Neuron (in vitro differentiated cells): ENCODE measurements at regions not wholly inside any gene's neighbourhood (a gene's known extent, or its start where the extent isn't known, plus 50 kb on each side); places are given as distances from the start of the nearest gene placed in this dataset.

ENCODE experiments used
- H2AFZ ChIP-seq: one replicate; pipeline ENCODE4 v1.6.1; 2013; ENCODE audit warnings: low read depth, mild to moderate bottlenecking, inconsistent platforms, low read length, moderate library complexity
- H3K27me3 ChIP-seq: one replicate; pipeline ENCODE4 v1.6.1; 2013; ENCODE audit warnings: low read length; ENCODE audit not compliant: insufficient read depth
- H3K36me3 ChIP-seq: one replicate; pipeline ENCODE4 v1.6.1; 2013; ENCODE audit warnings: low read length; ENCODE audit not compliant: insufficient read depth
- H3K4me1 ChIP-seq: one replicate; pipeline ENCODE4 v1.6.1; 2013; ENCODE audit warnings: low read length; ENCODE audit not compliant: insufficient read depth
- H3K4me3 ChIP-seq: 2 replicates; pipeline ENCODE4 v1.5.1; 2013; ENCODE audit warnings: mild to moderate bottlenecking, low read length, moderate library complexity
- H3K9me3 ChIP-seq: one replicate; pipeline ENCODE4 v1.6.1; 2013; ENCODE audit warnings: low read length

DNA sequence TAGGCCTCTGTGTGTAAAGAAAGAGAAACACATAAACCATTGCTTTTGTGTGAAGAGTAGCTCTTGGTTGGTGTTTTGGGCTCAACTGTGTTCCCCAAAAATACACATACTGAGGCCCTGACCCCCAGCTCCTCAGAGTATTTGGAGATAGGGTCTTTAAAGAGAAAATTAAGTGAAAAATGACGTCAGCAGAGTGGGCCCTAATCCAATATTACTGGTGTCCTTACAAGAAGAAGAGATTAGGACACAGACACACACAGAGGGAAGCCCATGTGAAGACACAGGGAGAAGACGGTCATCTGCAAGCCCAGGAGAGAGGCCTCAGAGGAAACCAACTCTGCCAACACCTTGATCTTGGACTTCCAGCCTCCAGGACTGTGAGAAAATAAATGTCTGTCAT, 76.9 kb upstream of the PGBD5 start:
- H3K4me3 ChIP-seq: no peak overlapping the region
- peaks cover 23% of the 10 kb centered on the region for H3K4me1 ChIP-seq
- no peaks in the 10 kb centered on the region for H3K27me3 ChIP-seq
- peaks cover 10% of the 10 kb centered on the region for H3K9me3 ChIP-seq
- no peaks in the 10 kb centered on the region for H3K36me3 ChIP-seq
- H2AFZ ChIP-seq: no peak overlapping the region

DNA sequence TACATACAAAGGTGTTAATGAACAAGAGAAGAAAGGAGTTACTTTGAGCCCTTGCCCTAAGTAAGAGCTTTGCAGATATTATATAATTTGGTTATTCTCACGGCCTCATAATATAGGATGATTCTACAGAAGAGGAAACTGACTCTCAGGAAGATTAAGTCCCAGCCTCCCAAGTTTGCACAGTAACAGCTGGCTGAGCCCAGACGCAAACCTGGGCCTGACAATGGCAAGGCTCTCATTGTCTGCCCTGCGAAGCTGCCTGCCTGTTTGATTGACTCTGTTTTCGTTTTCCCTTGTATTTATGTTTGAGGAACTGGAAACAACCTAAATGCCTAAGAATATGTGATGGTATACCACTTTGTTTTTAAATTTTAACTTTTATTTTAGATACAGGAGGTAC, 76.2 kb upstream of the PGBD5 start:
- no peaks in the 10 kb centered on the region for H3K36me3 ChIP-seq
- peaks cover 10% of the 10 kb centered on the region for H3K9me3 ChIP-seq
- peaks cover 19% of the 10 kb centered on the region for H3K4me1 ChIP-seq
- H3K4me3 ChIP-seq: no peak overlapping the region
- no peak overlapping the region for H2AFZ ChIP-seq
- H3K27me3 ChIP-seq: no peaks in the 10 kb centered on the region

DNA sequence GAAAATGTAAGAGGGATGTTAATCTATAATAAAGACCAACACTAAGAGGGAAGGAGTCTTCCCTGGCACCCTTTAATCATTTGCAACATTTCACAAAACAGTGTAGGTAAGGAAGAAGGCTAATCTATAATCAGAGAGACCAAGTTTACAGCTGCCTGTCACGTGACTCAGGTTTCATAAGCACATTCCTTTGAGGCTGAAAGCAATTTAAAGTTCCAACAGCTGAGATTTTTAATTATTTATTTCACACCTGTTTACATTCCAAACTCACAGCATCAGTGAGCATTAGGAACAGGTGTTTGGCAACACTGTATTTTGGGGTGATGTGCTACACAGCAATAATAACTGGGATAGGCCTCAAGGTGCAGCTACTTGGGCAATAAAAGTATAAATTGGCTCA, 75.7 kb upstream of the PGBD5 start:
- H2AFZ ChIP-seq: no peak overlapping the region
- peaks cover 19% of the 10 kb centered on the region for H3K4me1 ChIP-seq
- H3K27me3 ChIP-seq: no peaks in the 10 kb centered on the region
- H3K4me3 ChIP-seq: no peak overlapping the region
- H3K9me3 ChIP-seq: peaks cover 10% of the 10 kb centered on the region
- H3K36me3 ChIP-seq: no peaks in the 10 kb centered on the region

DNA sequence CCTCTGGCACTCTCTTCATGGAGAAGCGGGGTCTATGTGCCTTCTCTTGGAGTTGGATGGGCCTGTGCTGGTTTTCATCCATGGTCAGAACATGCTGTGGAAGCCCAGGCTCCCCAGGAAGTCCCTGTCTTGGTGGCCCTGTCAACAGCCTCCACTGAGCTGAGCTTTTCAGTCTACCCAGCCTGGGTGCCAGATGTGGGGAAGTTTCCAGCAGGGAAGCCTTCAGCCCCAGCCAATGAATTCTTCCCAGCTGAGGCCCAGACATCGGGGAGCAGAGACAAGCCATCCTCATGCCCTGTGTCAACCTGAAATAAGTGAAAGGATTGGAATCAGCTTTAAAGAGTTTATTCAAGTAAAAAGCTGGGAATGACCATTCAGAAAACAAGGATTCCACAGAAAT, 75.1 kb upstream of the PGBD5 start:
- Histone ChIP-seq H2AFZ (no peak overlapping the region), H3K4me1 (peaks cover 19% of the 10 kb centered on the region), H3K4me3 (no peak overlapping the region), H3K27me3 (no peaks in the 10 kb centered on the region), H3K9me3 (peaks cover 10% of the 10 kb centered on the region), H3K36me3 (no peaks in the 10 kb centered on the region)

DNA sequence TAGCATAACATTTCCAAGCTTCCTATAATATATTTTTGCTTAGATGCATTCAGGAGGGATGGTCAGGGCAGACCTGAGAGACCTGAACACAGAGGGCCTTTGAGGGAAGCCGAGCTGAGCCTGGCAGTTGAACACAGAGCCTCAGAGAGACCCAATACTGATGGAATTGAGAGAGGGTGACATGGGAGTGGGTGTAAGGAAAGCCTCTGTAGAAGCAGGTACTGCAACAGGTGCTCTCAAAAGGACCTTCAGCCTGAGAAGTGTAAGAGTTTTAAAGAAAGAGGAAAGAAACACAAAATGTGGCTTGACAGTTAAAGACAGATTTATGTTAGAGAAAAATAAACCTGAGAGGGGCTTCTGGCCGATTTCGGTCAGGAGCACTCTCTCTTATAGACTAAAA, 73.9 kb upstream of the PGBD5 start:
- no peak overlapping the region for H2AFZ ChIP-seq
- peaks cover 10% of the 10 kb centered on the region for H3K9me3 ChIP-seq
- H3K27me3 ChIP-seq: peaks cover 4% of the 10 kb centered on the region
- peaks cover 12% of the 10 kb centered on the region for H3K4me1 ChIP-seq
- H3K36me3 ChIP-seq: no peaks in the 10 kb centered on the region
- no peak overlapping the region for H3K4me3 ChIP-seq

DNA sequence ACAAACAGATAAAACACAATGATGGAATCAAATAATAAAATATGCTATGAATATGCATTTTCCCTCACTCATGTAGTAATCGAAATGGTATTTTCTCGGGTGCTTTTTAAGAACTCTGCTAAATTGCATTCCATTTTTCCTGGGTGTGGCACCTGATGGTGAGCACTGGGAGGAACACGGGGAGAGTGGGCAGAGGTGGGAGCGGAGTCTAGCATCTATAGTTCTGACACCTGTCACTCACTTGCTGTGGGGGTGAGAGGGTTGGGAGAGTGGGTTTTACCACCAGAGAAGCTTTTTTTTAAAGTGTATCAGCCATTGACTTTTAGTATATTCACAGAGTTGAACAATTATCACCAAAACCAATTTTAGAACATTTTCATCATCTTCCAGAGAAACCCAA, 73.4 kb upstream of the PGBD5 start:
- Histone ChIP-seq H3K27me3 (peaks cover 4% of the 10 kb centered on the region), H3K36me3 (no peaks in the 10 kb centered on the region), H2AFZ (no peak overlapping the region), H3K4me1 (peaks cover 11% of the 10 kb centered on the region), H3K4me3 (no peak overlapping the region), H3K9me3 (peaks cover 10% of the 10 kb centered on the region)

DNA sequence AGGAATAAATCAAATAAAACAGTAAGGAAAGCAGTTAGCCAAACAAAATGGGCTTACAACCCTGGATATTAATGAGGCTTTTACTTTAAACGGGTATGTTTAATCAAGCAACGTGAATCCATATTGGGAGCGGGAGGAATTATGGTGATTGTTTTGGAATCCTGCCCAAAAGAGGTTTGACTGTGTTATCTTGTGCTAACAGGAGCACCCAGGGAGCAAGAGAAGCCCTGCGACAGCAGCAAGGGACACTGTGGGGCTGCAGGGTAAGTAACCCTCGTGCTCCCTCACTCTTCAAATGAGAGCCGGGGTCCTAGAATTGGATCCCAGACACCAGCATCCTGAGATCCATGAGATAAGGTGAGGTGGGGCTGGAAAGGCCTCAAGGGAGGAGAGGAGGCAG, 72.6 kb upstream of the PGBD5 start:
- Histone ChIP-seq H3K9me3 (peaks cover 10% of the 10 kb centered on the region), H2AFZ (no peak overlapping the region), H3K27me3 (peaks cover 4% of the 10 kb centered on the region), H3K36me3 (no peaks in the 10 kb centered on the region), H3K4me1 (peaks cover 3% of the 10 kb centered on the region), H3K4me3 (no peak overlapping the region)

DNA sequence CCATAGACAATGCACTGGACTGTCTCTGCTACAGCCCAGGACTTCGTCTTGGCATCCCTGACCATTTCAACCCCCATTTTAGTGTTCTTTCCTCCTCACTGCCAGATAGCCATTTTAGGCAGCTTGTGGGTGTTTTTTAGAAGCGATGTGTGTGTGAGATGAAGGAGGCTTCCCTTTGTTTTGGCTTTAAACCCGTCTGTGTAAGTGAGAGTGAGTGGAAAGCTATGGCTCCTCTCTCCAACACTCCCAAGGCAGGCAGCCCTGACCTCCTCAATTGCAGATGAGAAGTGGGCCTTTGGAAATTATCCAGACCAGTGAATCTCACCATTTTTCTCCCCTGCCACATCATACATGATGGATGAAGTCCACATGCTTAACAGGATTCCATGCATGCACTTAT, 70.3 kb upstream of the PGBD5 start:
- peaks cover 4% of the 10 kb centered on the region for H3K27me3 ChIP-seq
- no peaks in the 10 kb centered on the region for H3K4me1 ChIP-seq
- no peak overlapping the region for H3K4me3 ChIP-seq
- no peaks in the 10 kb centered on the region for H3K36me3 ChIP-seq
- peaks cover 10% of the 10 kb centered on the region for H3K9me3 ChIP-seq
- H2AFZ ChIP-seq: no peak overlapping the region

DNA sequence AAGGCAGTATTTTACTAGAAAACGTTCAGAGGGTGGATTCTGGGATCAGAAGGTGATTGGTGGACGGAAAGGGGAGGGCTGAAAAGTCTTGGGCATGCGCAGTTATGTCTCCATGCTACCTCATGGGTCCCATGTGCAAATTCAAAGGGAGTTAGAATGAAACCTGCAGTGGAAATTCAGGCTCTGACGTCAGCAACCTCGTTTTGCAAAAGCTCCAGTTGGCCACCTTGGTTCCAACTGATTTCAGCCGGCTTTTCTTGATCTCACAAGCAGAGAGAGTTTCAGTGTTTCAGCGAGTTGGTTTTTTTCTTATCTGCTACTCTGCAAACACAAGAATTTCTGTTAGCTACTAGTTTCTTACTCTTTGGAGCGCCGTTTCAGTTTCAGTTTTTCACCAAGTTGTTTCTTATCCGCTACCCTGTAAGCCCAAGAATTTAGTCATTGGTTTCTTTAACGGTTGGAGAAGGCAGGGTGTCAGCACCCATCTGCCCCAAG, 69.8 kb upstream of the PGBD5 start:
- H3K4me1 ChIP-seq: no peaks in the 10 kb centered on the region
- peaks cover 10% of the 10 kb centered on the region for H3K9me3 ChIP-seq
- no peak overlapping the region for H2AFZ ChIP-seq
- H3K27me3 ChIP-seq: peaks cover 4% of the 10 kb centered on the region
- H3K4me3 ChIP-seq: no peak overlapping the region
- H3K36me3 ChIP-seq: no peaks in the 10 kb centered on the region

DNA sequence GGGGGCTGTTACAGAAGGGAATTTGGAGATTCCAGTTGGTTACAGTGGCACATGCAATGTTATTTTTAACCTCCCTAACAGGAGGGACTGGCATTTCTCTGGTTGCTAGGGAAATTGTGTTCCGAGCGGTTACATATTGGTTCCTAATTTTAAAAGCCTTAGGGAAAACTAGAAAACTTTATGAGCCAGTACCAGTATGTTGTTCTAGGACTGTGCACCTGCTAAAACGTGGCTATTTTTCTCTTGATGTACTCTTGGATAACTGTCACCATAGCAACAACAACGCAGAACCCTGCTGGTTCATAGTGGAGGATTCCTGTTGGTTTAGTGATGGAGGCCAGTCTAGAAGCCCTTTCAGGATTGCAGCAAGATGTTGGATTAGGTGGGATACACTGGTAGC, 68.9 kb upstream of the PGBD5 start:
- H2AFZ ChIP-seq: no peak overlapping the region
- H3K9me3 ChIP-seq: peaks cover 7% of the 10 kb centered on the region
- no peaks in the 10 kb centered on the region for H3K36me3 ChIP-seq
- no peak overlapping the region for H3K4me3 ChIP-seq
- H3K27me3 ChIP-seq: peaks cover 4% of the 10 kb centered on the region
- H3K4me1 ChIP-seq: no peaks in the 10 kb centered on the region

DNA sequence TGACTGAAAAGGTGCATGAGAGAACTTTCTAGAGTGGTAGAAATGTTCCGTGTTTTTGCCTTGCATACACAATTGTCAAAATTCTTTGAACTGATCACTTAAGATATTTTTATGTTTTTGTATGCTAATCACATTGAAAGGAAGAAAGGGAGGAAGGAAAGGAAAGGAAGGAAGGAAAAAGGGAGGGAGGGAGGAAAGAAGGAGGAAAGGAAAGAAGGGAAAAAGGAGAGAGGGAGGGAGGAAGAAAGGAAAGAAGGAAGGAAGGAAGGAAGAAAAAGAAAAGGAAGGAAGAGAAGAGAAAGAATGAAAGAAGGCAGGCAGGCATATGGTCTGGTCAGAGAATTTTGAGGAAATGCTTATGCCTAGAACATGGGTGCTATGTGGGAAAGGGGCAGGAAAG, 68.4 kb upstream of the PGBD5 start:
- no peaks in the 10 kb centered on the region for H3K4me1 ChIP-seq
- no peaks in the 10 kb centered on the region for H3K36me3 ChIP-seq
- H3K4me3 ChIP-seq: no peak overlapping the region
- peaks cover 4% of the 10 kb centered on the region for H3K27me3 ChIP-seq
- H3K9me3 ChIP-seq: peaks cover 6% of the 10 kb centered on the region
- no peak overlapping the region for H2AFZ ChIP-seq

DNA sequence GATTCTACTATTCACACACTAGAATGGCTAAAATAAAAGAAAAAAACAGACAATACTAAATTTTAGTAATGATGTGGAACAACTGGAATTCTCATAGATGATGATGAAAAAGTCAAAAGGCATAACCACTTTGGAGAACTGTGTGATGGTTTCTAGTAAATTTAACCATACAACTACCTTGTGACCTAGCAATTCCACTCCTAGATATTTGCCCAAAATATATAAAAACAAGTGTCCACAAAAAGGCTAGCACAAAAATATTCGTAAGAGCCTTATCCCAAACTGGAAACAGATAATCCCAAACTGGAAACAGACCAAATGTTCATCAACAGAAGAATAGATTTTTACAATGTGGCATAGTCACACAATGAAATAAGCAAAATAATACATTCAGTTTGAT, 67.9 kb upstream of the PGBD5 start:
- Histone ChIP-seq H3K27me3 (peaks cover 4% of the 10 kb centered on the region), H3K4me1 (no peaks in the 10 kb centered on the region), H3K9me3 (peaks cover 4% of the 10 kb centered on the region), H2AFZ (no peak overlapping the region), H3K4me3 (no peak overlapping the region), H3K36me3 (no peaks in the 10 kb centered on the region)

DNA sequence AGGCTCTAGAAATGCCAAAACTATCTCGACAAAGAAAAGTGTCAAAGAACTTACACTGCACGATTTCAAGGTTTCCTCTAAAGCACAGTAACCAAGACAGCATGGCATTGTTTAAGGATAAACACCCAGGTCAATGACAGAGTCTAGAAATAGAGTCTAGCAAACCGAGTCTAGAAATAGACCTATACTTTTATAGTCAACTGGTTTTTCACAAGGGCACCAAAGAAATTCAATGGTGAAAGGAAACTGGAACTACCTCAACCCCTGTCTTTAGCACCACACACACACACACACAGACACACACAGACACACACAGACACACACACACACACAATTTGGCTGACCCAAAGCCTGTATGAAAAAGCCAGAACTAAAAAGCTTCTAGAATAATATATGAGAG, 67.1 kb upstream of the PGBD5 start:
- Histone ChIP-seq H3K9me3 (no peaks in the 10 kb centered on the region), H3K4me1 (no peaks in the 10 kb centered on the region), H3K27me3 (peaks cover 4% of the 10 kb centered on the region), H3K36me3 (no peaks in the 10 kb centered on the region), H3K4me3 (no peak overlapping the region), H2AFZ (no peak overlapping the region)

DNA sequence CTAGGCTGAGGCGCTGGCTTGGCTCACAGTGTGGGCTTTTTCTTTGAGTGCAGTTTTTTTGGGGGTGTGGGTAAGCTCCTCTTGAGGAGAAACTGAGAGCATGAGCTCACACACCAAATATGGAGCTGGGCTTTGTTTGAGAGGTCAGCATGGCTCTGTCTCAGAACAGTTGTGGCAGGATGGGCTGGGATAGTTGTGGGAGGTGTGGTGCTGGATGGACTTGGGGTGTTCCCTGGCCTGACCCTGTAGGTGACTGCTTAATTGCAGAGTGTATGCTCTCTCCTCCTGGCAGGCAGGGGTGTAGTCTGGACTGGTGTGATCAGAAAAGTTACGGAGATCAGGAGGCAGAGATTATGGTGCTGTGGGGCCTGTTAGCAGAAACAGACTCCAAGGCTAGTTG, 64.3 kb upstream of the PGBD5 start:
- Histone ChIP-seq H2AFZ (no peak overlapping the region), H3K9me3 (no peaks in the 10 kb centered on the region), H3K4me1 (no peaks in the 10 kb centered on the region), H3K27me3 (peaks cover 2% of the 10 kb centered on the region), H3K36me3 (no peaks in the 10 kb centered on the region), H3K4me3 (no peak overlapping the region)
